ENCODE measurements at regions not wholly inside any gene's neighbourhood (a gene's known extent, or its start where the extent isn't known, plus 50 kb on each side); places are given as distances from the start of the nearest gene placed in this dataset.

DNA sequence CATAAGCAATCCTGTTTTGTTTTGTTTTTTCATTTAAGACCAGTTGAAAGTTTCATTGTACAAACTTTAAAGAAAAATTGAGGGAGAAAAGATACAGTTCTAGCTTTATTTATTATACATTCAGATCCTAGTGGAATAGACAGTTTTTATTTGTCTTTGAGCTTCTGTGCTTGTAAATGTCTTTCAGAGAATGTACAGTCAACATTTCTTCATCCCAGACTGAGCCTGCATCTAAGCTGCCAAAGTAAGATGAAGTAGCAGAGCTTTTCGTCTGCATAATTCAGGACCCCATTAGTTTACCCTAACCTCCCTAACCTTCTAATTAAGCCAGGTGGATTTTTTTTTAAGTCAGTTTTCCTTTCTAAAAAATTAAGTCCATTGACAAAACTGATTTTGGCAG, 516.7 kb upstream of the HTR2A start:
- no peak overlapping the region for H3K4me3 ChIP-seq (ENCODE audit: low read length, poor library complexity, severe bottlenecking)
- no peaks in the 10 kb centered on the region for H3K9me2 ChIP-seq (replicated peaks; ENCODE audit: low read depth, low read length)
- H3K9ac ChIP-seq (ENCODE audit: low read depth, low read length, poor library complexity, severe bottlenecking): no peak overlapping the region
- H3K79me2 ChIP-seq (ENCODE audit: insufficient read depth, low read length): no peaks in the 10 kb centered on the region
- no peak for TF ChIP-seq EZH2phosphoT487 (IDR thresholded peaks at IDR 0.05; ENCODE audit: borderline replicate concordance)
- TF ChIP-seq, protein P1, sequence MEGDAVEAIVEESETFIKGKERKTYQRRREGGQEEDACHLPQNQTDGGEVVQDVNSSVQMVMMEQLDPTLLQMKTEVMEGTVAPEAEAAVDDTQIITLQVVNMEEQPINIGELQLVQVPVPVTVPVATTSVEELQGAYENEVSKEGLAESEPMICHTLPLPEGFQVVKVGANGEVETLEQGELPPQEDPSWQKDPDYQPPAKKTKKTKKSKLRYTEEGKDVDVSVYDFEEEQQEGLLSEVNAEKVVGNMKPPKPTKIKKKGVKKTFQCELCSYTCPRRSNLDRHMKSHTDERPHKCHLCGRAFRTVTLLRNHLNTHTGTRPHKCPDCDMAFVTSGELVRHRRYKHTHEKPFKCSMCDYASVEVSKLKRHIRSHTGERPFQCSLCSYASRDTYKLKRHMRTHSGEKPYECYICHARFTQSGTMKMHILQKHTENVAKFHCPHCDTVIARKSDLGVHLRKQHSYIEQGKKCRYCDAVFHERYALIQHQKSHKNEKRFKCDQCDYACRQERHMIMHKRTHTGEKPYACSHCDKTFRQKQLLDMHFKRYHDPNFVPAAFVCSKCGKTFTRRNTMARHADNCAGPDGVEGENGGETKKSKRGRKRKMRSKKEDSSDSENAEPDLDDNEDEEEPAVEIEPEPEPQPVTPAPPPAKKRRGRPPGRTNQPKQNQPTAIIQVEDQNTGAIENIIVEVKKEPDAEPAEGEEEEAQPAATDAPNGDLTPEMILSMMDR (conservative IDR thresholded peaks at IDR 0.05; ENCODE audit: low read length): no peak
- no peaks in the 10 kb centered on the region for H3K36me3 ChIP-seq (ENCODE audit: insufficient read depth, low read length)
- H3K4me1 ChIP-seq (ENCODE audit: insufficient read depth, low read length, poor library complexity, severe bottlenecking): no peaks in the 10 kb centered on the region
- no peak overlapping the region for H3K4me2 ChIP-seq (ENCODE audit: low read depth, low read length, poor library complexity, severe bottlenecking)
- no peaks in the 10 kb centered on the region for H3K27me3 ChIP-seq (ENCODE audit: insufficient read depth, low read length, poor library complexity, severe bottlenecking)
- no peak overlapping the region for H2AFZ ChIP-seq (ENCODE audit: low read length)
- H4K20me1 ChIP-seq (ENCODE audit: insufficient read depth, low read length, poor library complexity, severe bottlenecking): no peaks in the 10 kb centered on the region
- H3K9me3 ChIP-seq (ENCODE audit: insufficient read depth, low read depth, low read length): no peaks in the 10 kb centered on the region
- H3F3A ChIP-seq (ENCODE audit: low read depth): no peaks in the 10 kb centered on the region

DNA sequence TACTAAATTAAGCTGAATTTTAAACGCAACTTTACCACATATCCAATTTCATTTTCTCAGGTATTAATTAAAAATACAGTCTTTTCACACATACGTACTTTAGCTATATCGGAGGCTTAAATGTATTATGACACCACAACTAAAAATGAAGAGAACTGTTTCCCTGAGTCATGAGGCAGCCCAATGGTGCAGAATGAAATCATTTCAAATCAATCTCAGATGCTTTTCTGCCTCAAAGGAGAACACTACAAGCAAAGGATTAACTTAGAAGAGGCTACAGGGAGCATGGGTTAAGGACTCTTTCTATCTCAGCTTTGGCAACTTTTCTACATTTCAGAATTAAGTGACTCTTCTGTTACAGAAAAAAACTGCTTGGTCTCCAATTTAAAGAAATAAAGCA, 516.3 kb upstream of the HTR2A start:
- H3K4me2 ChIP-seq (ENCODE audit: low read depth, low read length, poor library complexity, severe bottlenecking): no peak overlapping the region
- no peak overlapping the region for H2AFZ ChIP-seq (ENCODE audit: low read length)
- no peaks in the 10 kb centered on the region for H3K27me3 ChIP-seq (ENCODE audit: insufficient read depth, low read length, poor library complexity, severe bottlenecking)
- no peaks in the 10 kb centered on the region for H3F3A ChIP-seq (ENCODE audit: low read depth)
- no peaks in the 10 kb centered on the region for H3K9me3 ChIP-seq (ENCODE audit: insufficient read depth, low read depth, low read length)
- H3K4me3 ChIP-seq (ENCODE audit: low read length, poor library complexity, severe bottlenecking): no peak overlapping the region
- H3K36me3 ChIP-seq (ENCODE audit: insufficient read depth, low read length): no peaks in the 10 kb centered on the region
- no peaks in the 10 kb centered on the region for H3K4me1 ChIP-seq (ENCODE audit: insufficient read depth, low read length, poor library complexity, severe bottlenecking)
- TF ChIP-seq, protein P1 (conservative IDR thresholded peaks at IDR 0.05; ENCODE audit: low read length): no peak
- no peaks in the 10 kb centered on the region for H3K9me2 ChIP-seq (replicated peaks; ENCODE audit: low read depth, low read length)
- no peaks in the 10 kb centered on the region for H4K20me1 ChIP-seq (ENCODE audit: insufficient read depth, low read length, poor library complexity, severe bottlenecking)
- H3K79me2 ChIP-seq (ENCODE audit: insufficient read depth, low read length): no peaks in the 10 kb centered on the region
- no peak overlapping the region for H3K9ac ChIP-seq (ENCODE audit: low read depth, low read length, poor library complexity, severe bottlenecking)

DNA sequence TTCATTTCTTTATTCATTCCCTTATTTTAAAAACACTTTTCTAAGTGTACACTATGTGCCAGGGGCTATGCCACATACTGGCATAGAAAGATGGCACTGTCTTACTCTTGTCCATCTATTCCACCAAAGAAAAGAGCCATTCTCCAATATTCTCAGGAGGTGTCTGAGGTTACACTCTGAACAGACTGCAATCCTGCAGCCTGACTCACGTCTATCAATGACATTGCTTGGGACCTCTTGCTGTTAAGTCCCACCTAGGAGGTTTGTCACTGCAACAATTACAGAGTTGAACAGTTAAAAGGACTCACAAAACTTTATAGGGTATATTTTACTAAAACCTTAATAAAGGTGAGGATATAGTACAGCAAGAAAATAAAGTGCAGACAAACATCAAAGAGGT, 512.9 kb upstream of the HTR2A start:
- Histone ChIP-seq H3K4me2 (ENCODE audit: low read depth, low read length, poor library complexity, severe bottlenecking) (no peak overlapping the region), H3K4me3 (ENCODE audit: low read length, poor library complexity, severe bottlenecking) (no peak overlapping the region), H3K9me2 (replicated peaks; ENCODE audit: low read depth, low read length) (no peaks in the 10 kb centered on the region), H3K4me1 (ENCODE audit: insufficient read depth, low read length, poor library complexity, severe bottlenecking) (no peaks in the 10 kb centered on the region), H3K36me3 (ENCODE audit: insufficient read depth, low read length) (no peaks in the 10 kb centered on the region), H3K9me3 (ENCODE audit: insufficient read depth, low read depth, low read length) (no peaks in the 10 kb centered on the region), H2AFZ (ENCODE audit: low read length) (no peak overlapping the region), H3K27me3 (ENCODE audit: insufficient read depth, low read length, poor library complexity, severe bottlenecking) (no peaks in the 10 kb centered on the region), H4K20me1 (ENCODE audit: insufficient read depth, low read length, poor library complexity, severe bottlenecking) (no peaks in the 10 kb centered on the region), H3K79me2 (ENCODE audit: insufficient read depth, low read length) (no peaks in the 10 kb centered on the region), H3K9ac (ENCODE audit: low read depth, low read length, poor library complexity, severe bottlenecking) (no peak overlapping the region), H3F3A (ENCODE audit: low read depth) (no peaks in the 10 kb centered on the region)
- TF ChIP-seq, protein P1 (conservative IDR thresholded peaks at IDR 0.05; ENCODE audit: low read length): no peak
- TF ChIP-seq EZH2phosphoT487 (IDR thresholded peaks at IDR 0.05; ENCODE audit: borderline replicate concordance): no peak

All from Loucy (cell line).